Right lobe of liver (tissue), 4 donors: ENCODE measurements at regions not wholly inside any gene's neighbourhood (a gene's known extent, or its start where the extent isn't known, plus 50 kb on each side); places are given as distances from the start of the nearest gene placed in this dataset.

Experiments used
- POLR2A ChIP-seq: fragments of 450-650 bp; IDR thresholded peaks from one replicate; pipeline ENCODE4 v1.6.1; 2017; ENCODE audit warnings: antibody characterized with exemption, mild to moderate bottlenecking
- TF ChIP-seq, protein P1 (sequence below), 4 donors: fragments of 200-600 bp in 3 of 4; fragments of 450-650 bp in 1 of 4; IDR thresholded peaks; one replicate each; pipeline versions ENCODE4 v1.5.1 to v1.8.0; 2016 to 2022; ENCODE audit warnings: antibody characterized with exemption in 4 of 4, mild to moderate bottlenecking in 2 of 4
- donor health status: DM: no; HTN: no; CAD: no.
- donor health status: DM: no; HTN: no; CAD: no.
- donor health status: DM: no; HTN: yes; CAD: no.

DNA sequence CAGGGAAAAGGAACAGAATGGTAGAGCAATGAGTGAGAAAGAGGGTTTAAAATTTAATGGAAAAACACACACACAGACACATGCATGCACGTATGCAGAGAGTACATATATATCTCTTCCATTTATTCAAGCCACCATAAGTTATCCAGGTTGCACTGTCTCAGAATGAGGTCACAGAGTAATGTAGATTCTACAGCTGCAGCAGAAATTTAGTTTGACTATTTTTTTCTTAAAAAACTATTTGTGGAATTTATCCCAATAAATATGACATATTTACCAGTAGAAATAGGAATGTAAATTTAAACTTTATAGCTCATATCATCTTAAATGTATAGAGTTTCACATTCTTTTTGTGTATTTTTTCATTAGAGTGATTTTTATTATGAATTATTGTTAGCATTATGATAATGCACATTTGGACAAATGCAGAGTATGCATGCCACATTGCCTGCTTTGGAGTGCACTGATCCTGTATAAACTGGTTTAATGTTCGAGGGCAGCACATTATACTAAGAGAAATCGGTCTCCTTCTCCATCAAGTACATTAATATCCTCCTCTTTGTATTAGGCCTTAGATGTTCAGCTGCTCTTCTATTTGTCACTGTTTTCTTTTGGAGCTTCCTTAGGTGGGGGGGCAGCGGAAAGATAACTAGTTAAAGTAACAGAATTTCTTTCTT lies 216.3 kb upstream of the TARS1 start:
- TF ChIP-seq, protein P1, sequence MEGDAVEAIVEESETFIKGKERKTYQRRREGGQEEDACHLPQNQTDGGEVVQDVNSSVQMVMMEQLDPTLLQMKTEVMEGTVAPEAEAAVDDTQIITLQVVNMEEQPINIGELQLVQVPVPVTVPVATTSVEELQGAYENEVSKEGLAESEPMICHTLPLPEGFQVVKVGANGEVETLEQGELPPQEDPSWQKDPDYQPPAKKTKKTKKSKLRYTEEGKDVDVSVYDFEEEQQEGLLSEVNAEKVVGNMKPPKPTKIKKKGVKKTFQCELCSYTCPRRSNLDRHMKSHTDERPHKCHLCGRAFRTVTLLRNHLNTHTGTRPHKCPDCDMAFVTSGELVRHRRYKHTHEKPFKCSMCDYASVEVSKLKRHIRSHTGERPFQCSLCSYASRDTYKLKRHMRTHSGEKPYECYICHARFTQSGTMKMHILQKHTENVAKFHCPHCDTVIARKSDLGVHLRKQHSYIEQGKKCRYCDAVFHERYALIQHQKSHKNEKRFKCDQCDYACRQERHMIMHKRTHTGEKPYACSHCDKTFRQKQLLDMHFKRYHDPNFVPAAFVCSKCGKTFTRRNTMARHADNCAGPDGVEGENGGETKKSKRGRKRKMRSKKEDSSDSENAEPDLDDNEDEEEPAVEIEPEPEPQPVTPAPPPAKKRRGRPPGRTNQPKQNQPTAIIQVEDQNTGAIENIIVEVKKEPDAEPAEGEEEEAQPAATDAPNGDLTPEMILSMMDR (IDR thresholded peaks at IDR 0.05): no peak
- no peak for TF ChIP-seq POLR2A
